Fibroblast of the aortic adventitia (primary cell): ENCODE measurements at regions not wholly inside any gene's neighbourhood (a gene's known extent, or its start where the extent isn't known, plus 50 kb on each side); places are given as distances from the start of the nearest gene placed in this dataset.
"Not testable (repeated sequence)": the region's sequence is repeated elsewhere in the genome, so short reads cannot be mapped to it uniquely, and the experiment has no call there.

ENCODE experiments used
- DNase-seq: peaks from one replicate; pipeline ENCODE4 v3.0.0-alpha.2; 2010; ENCODE audit warnings: low read depth
- H3K4me3 ChIP-seq: 2 replicates; pipeline ENCODE4 v1.5.1; 2011; ENCODE audit warnings: low read depth, mild to moderate bottlenecking, control low read depth, low read length, moderate library complexity
- TF ChIP-seq, protein P1 (sequence below): IDR thresholded peaks from 2 replicates; pipeline ENCODE4 v1.5.1; 2011; ENCODE audit warnings: mild to moderate bottlenecking, low read length, control low read depth, inconsistent platforms; ENCODE audit not compliant: insufficient read depth

DNA sequence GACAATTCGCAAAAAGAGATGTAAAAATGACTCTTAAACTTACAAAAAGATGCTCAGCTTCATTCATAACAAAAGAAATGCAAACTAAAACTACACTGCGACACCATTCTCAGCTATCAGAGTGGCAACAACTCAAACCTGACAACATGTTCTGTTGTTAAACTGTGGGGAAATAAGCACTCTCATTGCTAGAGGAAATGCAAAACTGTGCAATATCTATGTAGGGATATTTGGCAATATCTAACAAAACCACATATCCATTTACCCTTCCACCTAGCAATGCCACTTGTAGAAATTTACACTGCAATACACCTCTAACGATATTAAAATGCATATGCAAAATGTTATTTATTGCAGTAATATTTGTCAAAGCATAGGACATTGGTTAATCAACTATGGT lies 78.3 kb upstream of the EGFL6 start:
- H3K4me3 ChIP-seq = no peak overlapping the region
- DNase-seq = no peak
- TF ChIP-seq, protein P1, sequence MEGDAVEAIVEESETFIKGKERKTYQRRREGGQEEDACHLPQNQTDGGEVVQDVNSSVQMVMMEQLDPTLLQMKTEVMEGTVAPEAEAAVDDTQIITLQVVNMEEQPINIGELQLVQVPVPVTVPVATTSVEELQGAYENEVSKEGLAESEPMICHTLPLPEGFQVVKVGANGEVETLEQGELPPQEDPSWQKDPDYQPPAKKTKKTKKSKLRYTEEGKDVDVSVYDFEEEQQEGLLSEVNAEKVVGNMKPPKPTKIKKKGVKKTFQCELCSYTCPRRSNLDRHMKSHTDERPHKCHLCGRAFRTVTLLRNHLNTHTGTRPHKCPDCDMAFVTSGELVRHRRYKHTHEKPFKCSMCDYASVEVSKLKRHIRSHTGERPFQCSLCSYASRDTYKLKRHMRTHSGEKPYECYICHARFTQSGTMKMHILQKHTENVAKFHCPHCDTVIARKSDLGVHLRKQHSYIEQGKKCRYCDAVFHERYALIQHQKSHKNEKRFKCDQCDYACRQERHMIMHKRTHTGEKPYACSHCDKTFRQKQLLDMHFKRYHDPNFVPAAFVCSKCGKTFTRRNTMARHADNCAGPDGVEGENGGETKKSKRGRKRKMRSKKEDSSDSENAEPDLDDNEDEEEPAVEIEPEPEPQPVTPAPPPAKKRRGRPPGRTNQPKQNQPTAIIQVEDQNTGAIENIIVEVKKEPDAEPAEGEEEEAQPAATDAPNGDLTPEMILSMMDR = no peak

DNA sequence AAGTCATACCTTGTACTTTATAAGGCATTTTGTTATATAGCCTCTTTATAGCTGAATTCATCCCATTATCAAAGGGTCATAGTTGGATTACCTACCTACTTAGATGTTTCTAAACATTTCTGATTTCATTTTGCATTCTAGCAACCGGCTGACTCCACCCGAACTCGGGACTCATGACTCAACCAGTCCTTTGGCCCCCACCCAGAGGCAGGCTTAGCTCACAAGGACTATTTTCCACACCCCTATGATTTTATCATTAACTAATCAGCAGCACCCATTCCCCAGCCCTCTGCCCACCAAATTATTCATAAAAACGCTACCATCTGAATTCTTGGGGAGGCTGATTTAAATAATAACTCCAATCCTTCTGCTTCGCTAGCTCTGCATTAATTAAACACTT lies 79.9 kb upstream of the EGFL6 start:
- peak; percentile 83 for DNase-seq
- TF ChIP-seq, protein P1 = no peak
- H3K4me3 ChIP-seq = no peak overlapping the region

DNA sequence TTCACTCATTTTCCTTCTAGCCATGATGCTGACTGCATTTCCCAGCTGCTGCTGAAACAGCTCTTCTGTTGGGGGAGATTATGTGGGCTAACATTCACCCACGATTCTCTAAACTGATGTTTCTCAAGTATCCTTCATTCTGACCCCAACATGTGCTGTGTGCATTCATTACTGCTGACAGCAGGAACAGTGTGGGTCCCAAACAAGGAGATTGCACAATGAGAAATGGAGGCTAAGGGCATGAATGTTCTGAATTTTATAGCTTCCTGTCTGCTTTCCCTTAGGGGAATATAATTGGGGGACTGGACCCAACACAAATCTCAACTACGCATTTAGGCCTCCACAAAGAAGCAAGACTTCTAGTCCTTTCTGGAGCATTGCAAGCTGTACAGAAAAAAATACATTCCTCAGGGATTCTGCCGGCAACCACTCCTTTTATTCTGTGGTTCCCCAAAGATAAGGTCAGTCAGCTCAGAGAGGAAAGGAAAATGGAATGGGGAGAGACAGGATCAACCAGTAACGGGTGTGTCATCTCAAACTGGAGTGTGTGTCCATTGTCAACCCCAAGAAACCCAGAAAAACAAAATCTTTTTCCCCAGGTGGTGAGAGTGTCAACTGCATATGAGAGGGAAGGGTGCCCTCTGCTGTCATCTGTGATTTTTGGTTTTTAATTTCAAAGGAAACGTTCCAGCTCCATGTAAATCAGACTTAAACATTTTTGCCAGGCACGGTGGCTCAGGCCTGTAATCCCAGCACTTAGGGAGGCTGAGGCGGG lies 81.5 kb upstream of the EGFL6 start:
- TF ChIP-seq, protein P1 = peak; percentile 71
- peak; percentile 97 for DNase-seq
- no peak overlapping the region for H3K4me3 ChIP-seq

DNA sequence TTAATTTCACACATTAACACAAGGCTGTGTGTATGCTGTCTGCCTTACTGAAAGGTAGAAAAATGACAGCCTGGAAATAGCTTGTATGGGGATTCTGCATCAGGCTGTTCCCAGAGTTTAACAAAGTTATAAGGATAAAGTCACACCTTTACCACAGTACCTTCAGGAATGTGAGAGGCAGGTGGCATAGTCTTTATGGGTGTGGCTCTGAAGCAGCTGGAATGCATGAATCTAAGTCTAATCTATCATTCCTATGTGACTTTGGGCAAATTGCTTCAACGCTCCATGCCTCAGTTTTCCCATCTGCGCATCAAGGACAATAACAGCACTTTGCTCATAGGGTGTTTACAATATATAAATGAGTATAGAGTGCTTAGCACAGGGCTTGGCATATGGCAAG lies 84.2 kb upstream of the EGFL6 start:
- no peak overlapping the region for H3K4me3 ChIP-seq
- TF ChIP-seq, protein P1 = no peak
- no peak for DNase-seq

DNA sequence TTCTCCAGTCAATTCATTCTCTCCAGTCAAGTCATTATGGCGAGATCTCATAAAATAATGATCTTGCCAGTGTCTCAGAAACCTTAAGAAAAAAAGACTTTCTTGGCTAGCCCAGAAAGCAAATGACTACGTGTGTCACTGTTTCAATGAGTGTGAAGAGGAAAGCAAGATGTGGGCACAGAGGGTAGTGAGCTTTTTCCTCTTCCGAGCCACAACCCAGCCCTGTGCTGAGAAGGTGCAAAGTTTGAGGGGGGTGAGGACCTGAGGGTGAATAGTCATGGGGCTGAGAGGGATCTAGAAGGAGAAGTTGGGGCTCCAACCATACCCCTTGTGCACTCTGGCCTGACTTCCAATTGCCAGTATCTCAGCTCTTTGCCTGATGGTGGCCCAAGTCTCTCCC lies 85.6 kb upstream of the EGFL6 start:
- H3K4me3 ChIP-seq = no peak overlapping the region
- TF ChIP-seq, protein P1 = no peak
- DNase-seq = no peak

DNA sequence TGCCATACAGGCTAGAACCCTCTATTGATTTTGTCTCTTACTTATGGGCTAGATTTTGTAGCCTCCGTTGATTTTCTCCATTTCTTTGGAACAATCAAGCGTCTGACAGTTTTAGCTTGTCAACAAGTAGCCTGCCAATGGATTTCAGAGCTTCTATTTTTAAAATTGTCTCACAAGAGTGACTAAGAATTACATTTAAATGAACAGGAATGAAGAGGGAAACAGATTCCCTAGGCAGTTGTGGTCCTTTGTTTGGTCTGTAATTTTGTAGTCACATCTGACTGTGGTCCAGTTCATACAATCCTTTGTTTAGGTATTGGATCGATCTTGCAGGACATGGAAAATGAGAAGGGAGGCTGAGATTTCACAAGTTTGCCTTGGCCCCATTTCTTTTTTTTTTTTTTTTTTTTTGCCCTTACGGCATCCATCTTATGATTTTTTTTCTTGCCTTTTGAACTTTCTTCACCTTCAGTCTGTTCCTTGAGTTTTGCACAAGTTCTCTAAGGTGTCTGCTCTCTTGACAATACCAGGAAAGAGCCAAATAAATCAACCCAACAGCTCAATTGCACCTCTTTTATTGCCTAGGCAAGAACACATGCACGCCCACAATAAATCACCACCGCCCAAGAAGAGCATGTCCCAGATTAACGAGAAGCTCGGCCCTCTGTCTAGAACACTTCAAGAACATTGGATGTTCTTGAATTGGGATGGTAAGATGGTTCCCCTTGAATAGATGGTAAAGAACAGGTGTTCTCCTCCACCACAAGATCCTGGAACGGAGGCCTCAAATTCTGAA lies 86.5 kb upstream of the EGFL6 start:
- TF ChIP-seq, protein P1 = no peak
- peak; percentile 51 for DNase-seq
- H3K4me3 ChIP-seq = no peak overlapping the region

DNA sequence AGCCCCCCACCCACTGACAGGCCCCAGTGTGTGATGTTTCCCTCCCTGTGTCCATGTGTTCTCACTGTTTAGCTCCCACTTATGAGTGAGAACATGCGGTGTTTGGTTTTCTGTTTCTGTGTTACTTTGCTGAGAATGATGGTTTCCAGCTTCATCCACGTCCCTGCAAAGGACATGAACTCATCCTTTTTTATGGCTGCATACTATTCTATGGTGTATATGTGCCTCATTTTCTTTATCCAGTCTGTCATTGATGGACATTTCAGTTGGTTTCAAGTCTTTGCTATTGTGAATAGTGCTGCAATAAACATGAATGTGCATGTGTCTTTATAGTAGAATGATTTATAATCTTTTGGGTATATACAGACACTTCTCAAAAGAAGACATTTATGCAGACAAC lies 88.6 kb upstream of the EGFL6 start:
- not testable (repeated sequence) for DNase-seq, H3K4me3 ChIP-seq
